GM19023 (cell line): ENCODE measurements at regions not wholly inside any gene's neighbourhood (a gene's known extent, or its start where the extent isn't known, plus 50 kb on each side); places are given as distances from the start of the nearest gene placed in this dataset.

Source experiments
- ATAC-seq: cut with Tn5 transposase; IDR thresholded peaks from one replicate; pipeline ENCODE4 v1.9.1; 2021; ENCODE audit warnings: mild to moderate bottlenecking, moderate library complexity; ENCODE audit not compliant: unreplicated experiment

GRCh38 chr10:78292250-78292981, 258.8 kb downstream of the RPS24 start:
- no peak for ATAC-seq

GRCh38 chr10:78292982-78293865, 259.6 kb downstream of the RPS24 start:
- ATAC-seq, result no peak

GRCh38 chr10:78295242-78295641, 261.6 kb downstream of the RPS24 start:
- ATAC-seq, result no peak

DNA sequence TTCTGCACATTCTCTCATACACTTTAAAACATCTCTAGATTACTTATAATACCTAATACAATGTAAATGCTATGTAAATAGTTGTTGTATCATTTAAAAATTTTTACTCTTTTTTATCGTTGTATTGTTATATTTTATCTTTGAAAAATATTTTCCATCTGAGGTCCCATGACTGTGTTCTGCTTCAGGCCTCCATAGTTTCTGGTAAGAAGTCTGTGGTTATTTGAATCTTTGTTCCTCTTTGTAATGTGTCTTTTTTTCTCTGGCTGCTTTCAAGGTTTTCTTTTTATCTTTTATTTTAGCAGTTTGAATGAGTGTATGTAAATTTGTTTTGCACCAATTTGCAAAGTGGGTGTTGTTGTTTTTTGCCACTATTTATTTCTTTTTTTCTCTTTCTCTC, 263.1 kb downstream of the RPS24 start:
- ATAC-seq, result no peak

- ATAC-seq, result no peak
These were observed 264.3 kb downstream of the RPS24 start for GRCh38 chr10:78297997-78298396.

GRCh38 chr10:78298835-78299234, 265.2 kb downstream of the RPS24 start:
- ATAC-seq, result no peak

DNA sequence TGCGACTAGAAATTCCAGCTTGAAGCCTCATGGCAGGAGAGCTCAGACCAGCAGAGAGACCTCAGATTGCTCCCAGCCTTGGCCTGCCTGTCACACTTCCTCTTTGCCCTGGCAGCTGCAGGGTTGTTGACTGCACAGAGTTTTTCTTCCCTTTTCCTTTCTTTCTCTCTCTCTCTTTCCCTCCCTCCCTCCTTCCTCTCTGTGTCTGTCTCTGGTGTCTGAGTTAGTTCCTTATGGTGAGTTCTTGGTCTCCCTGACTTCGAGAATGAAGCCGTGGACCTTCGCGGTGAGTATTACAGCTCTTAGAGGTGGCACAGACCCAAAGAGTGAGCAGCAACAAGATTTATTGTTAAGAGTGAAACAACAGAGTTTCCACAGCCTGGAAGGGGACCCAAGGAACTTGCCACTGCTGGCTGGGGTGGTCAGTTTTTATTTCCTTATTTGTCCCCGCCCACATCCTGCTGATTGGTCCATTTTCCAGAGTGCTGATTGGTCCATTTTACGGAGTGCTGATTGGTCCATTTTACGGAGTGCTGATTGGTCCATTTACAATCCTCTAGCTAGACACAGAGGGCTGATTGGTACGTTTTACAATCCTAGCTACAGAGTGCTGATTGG, 266.3 kb downstream of the RPS24 start:
- no peak for ATAC-seq

GRCh38 chr10:78300526-78300925, 266.9 kb downstream of the RPS24 start:
- ATAC-seq, result no peak

- no peak for ATAC-seq
These were observed 267.8 kb downstream of the RPS24 start for GRCh38 chr10:78301481-78301880.

DNA sequence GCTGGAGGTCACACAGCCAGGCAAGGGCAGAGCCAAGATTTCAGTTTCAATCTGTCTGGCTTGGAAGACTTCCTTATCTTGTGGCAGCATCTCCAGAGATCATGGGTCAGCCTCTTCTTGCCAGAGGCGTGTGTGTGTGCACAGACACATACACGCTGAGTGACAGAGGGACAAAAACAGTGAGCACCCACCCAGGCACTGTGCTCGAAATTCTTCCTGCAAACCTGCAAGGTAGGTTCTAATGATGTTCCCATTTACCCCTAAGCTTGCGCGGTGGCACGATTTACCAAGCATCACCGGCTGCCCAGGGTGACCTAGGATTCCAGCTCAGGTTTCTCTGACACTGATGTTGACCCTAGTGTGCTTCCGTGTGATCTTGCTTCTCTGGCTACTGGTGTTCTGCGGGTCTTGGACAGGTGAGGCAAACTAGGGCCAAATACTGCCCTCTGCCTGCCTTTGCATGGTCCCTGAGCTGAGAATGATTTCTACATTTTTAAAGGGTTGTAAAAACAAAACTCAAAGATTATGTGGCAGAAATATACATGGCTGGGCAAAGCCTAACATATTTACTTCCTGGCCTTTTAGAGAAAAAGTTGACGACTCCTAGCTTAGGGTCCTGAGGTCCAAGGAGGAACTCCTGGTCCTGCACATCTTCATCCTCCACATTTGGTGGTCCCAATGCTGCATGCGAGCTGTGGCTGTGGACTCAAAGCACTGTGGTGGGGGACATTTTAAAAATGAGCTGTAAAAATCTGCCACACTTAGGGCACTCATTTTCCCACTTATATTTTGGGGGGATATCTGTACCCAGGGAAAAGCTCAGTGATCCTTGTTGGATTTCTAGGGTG, 268.5 kb downstream of the RPS24 start:
- no peak for ATAC-seq

- ATAC-seq, result no peak
These were observed 269.0 kb downstream of the RPS24 start for GRCh38 chr10:78302739-78302988.

DNA sequence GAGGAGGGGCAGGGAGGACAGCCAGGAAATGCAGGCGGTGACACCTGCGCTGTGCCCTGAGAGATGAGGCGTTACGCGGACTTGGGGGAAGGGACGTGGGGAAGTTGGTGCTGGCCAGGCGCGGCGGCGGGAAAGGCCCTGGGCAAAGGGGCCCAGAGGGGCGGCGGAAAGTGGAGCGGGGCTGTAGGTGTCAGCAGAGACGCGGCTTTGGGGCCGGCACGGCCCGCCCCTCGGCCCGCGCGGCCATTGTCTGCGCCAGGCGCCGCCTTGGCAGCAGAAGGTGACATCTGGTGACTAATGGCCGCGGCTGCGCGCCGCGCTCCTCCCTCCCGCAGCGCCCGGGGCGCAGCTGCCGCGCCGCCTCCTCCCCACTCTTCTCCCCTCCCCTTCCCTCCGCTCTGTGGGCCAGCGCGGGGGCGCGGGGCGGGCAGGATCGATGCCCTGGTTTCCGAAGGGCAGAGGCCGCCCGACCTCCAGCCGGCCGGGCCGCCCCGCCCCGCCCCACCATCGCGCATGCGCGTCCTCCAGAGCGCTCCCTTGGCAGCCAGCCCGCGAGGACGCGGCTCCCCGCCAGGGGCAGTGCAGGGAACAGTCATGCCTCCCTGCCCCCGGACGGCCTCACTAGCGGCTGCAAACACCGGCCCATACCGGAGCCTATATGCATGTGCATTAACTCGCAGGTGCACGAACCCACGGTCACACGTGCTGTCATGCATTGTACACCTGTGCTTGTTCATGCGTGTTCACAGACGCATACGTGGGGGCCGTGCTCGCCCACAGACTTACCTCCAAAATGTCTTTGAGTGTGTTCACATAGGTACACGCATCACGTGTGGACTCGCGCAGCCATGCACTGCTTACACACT, 269.6 kb downstream of the RPS24 start:
- ATAC-seq, result peak; percentile 88

DNA sequence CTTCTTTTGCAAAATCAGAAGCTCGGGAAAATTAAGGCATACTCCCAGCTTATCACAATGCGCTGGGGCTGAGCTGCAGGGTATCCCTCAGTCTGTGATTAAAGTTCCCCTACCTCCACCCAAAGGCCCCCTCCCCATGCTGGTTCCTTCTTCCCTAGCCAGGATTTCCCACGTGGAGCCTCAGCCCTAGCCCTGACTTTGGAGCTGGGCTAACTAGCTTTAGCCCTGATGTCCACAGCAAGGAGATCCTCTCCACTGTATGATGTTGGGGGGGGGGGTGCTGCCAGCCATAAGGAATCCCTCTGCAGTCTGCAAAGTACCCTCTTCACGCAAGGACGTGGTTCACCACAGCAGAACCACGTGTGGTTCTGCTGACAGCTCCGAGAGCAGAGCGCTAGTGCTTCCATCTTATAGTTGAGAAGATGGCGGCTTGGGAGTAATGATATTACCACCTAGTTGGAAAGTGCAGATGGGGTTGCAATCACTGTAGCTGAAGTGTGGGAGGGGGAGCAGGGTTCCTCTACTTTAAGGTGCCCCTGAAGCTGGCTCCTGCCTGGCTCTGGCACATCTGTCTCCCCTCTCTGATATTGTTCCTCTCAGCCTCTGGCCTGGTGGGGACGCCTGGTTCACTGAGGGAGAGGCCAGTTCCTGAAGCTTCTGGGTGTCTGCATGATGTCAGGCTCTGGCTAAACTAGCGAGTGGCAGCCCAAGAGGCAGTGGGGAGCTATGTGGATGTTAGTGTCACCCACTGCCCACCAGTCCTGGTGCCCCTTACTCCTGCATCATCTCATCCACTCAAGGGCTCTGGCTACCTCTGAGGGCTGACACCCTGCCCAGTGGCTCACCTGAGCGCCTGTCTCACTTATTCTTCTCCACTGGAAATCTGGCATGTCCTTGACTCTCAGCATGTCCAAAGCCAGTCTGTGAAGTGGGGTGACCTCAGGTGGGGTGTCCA, 270.7 kb downstream of the RPS24 start:
- ATAC-seq, result no peak

- no peak for ATAC-seq
These were observed 271.6 kb downstream of the RPS24 start for GRCh38 chr10:78305311-78305710.

GRCh38 chr10:78306358-78306757, 272.7 kb downstream of the RPS24 start:
- ATAC-seq, result no peak

GRCh38 chr10:78307576-78307975, 273.9 kb downstream of the RPS24 start:
- ATAC-seq, result no peak

DNA sequence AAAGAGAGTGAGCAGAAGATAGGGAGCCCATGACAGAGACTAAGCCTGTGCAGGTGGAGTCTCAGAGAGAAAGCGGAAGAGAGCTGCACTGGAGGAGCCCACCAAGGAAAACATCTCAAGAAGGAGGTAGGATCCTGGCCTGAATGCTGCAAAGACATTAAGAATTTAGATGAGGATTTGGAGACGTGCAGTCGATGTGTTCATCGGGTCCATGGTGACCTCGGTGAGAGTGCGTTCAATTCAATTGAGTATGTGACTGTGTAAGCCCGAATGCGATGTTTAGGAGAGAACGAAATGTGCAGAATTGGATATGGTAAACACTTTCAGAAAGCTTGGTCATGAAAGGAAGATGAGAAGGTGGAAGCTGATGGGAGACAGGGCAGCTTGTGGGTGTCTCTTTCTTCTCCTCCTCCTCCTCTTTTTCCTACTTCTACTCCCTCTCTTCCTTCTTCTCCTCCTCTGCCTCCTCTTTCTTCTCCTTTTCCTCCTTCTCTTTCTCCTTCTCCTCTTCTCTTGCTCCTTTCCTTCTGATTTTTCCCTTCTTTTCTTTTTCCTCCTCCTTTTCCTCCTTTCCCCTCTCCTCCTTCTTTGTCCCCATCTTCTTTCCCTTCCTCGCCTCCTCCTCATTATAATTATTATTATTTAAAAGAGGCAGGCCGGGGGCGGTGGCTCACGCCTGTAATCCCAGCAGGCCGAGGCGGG, 276.0 kb downstream of the RPS24 start:
- no peak for ATAC-seq

DNA sequence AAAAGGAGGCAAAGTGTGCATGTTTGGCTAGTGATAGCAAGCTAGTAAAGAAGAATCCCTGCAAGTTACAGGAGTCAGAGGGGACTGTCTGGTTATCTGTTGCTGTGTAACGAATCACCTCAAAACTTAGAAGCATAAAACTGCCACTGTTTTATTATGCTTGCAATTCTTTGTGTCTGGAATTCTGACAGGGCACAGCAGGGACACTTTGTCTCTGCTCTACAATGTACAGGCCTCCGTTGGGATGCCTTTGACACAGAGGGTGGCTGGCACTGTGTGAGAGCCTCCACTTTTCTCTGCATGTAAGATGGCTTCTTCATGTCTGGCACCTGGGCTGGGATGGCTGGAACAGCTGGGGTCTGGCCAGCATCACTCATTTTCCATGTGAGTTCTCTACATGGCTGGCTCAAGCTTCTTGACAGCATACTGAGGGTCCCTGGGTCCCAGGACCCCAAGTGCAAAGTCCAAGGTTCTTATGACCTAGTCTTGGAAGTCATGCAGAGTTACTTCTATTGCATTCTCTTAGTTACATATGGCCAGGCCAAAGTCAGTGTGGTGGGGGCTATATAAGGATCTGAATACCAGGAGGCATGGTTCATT, 276.9 kb downstream of the RPS24 start:
- ATAC-seq, result no peak
